ENCODE measurements at regions not wholly inside any gene's neighbourhood (a gene's known extent, or its start where the extent isn't known, plus 50 kb on each side); places are given as distances from the start of the nearest gene placed in this dataset.

DNA sequence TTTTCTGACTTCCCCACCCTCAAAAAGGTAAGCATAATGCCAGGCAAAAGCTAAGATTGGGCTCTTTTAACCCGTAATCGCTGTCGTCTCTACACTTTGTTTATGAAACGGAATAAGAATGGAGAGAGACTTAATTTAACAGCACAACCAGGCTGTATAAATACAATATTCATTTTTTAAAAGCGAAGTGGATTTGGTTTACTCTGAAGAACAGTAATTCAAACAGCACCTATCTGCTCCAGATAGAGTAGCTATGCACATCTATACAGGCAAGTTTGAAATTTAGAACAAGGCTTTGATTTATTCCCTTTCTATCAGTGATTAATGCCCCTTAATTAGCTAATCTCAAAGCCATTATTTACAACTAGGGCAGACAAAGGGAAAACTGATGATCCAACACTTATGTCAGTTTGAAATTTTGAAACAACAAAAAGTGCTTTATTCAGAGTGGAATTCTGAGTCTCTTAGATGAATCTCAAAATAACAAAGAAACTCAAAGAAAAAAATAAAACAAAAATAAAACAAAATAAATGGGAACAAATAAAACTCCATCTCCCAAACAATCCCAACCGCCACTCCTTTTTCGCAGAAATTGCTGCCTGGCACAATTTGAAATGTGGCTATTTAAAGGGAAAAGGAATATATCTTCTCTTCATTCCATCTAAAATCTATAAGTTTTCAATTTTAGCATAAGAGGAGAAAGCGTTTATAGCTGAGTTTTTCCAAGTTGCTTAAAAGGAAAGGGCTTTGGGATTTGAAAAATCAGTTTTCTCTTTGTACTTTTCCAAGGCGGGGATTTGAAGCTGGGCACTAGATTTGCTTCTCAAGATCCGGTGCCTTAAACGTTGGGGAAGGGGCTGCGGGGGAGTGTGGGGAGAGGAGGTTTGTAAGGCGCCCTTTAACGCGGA is 298.6 kb downstream of the PARP8 start:
- DNase-seq, result no peak

- DNase-seq, result no peak
Measured at GRCh38 chr5:50965654-50966375, 299.4 kb downstream of the PARP8 start.

DNA sequence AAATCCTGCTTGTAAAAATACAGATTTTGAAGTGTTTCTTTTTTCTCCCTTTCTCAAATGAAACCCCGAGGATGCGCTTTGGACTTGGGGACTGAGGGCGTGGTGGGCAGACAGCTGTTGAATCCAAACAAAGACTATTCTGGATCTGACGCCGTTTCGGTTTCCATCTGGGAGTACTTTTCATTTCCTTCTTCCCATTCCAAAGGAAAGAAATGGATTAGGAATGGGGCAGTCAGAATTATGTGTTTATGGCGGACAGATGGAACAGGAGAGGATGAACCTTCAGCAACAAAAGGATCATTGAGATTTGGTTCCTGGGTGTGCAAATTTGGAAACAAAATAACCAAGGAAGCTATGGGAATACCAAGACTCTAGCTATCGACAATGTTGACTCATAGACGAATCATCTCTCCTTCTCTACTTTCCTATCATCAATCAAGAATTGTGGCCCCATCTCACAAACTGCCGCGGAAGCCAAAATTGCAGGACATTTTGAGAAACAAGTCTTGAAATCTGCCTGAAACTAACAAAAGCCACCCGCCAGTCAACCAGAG is 300.6 kb downstream of the PARP8 start:
- no peak for DNase-seq

DNA sequence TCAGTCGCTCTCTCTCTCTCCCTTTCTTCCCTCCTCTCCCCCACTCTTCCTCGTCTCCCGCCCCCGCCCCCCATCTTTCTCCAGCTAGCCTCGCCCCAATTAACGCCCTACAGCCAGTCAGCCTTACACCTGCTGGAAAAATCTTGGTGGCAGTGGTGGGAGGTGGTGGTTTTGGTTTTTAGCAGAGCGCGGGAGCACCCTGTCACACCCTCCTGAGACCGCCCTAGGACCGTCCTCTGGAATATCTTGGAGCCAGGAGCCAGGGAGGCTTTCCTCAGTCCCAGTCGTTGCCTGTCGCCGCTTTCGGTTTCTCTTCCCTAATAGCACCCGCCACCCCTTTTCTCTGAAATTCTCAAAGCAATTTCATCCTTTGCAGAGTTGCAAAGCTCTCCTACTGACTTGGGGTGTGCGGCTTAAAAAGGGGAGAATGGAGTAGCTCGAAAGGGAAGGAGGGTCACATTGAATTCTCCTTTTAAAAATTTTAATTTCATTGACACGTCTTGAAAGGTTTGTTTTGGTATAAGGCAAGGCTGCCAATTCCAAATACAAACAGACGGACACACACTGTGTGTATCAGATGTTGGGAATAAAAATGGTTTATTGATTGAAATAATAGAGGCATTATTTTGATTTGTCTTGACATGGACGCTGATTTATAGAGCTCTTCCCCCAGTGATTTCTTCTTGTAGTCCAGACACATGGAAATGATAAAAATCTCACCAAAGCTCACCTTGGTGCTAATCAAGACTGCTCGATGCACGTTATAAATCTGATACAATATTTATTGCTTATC is 301.3 kb downstream of the PARP8 start:
- DNase-seq, result no peak

- DNase-seq, result no peak
Measured at GRCh38 chr5:50968356-50969149, 302.1 kb downstream of the PARP8 start.

DNA sequence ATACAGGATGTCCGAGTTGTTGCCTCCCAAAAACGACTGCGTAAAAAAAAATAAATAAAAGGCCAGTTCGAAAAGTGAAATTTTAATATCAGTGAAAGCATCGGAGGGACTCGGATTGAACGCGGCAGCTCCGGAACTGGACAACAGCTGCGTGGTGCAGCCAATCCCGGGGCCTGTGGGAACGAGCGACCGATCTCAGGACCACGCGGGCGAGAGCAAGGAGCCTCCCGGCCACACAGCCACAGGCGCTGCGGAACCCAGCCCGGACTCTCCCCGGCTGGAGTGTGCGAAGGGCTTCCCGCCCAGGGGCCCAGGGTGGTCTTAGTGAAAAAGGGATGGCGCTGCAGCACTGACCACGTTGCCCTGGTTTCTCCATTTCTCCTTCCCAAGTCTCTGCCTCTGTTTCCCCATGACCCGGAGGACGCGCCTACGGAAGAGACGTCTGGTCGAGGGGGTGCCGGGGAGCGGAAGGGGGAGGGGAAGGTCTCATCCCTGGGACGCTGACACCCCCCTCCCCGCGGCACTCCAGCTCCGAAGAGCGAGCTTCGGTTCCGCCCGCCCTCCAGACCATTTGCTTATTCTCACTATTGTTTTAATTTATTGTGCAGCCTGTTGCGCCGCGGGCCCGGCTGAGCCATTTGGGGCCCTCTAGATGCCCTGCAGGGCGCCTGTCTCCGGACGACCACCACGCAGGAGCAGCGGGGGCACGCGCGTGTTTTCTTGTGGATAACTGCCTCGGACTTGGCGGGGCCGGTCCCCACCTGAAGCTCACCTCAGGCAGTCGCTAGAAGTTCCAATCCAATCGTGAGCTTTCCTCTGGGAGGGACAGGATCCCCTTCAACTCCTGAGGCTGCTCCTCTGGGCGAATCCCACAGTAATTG is 303.0 kb downstream of the PARP8 start:
- no peak for DNase-seq

DNA sequence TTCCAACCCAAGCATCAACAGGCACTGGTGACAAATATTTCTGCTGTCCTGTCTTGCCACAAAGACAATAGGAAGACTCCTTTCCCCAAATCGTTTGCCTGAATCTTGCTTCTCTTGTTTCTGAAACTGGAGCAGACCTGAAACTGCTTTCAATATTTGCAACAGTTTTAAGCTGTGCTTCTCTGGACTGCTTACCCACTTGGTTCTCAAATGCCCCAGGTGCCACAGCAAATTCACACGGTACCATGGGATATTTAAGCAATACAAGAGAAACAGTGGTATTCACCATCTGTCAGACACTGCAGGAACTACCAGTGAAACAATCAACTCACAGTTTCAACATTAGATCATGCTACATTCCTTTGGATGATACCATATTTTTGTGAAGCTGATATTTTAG is 309.4 kb downstream of the PARP8 start:
- DNase-seq, result no peak

DNA sequence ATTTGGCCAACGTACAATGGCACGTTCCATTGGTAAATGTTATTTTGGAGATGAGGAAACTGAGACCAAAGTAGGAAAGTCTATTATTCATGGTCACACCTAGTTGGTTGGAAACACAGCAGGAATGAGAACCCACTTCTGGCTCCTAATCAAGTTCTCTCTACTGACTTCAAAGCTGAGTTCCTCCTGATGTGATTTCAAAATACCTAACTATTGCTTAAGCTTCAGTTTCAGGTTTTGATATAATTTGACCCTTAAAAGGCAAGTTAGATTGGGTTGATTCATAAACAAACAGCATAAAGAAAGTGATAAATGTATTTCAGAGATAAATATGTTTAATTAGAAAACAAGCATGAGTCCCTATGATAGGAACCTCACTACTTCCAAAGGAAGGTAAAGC is 312.5 kb downstream of the PARP8 start:
- no peak for DNase-seq

- DNase-seq, result no peak
Measured at GRCh38 chr5:50984640-50985039, 318.2 kb downstream of the PARP8 start.

DNA sequence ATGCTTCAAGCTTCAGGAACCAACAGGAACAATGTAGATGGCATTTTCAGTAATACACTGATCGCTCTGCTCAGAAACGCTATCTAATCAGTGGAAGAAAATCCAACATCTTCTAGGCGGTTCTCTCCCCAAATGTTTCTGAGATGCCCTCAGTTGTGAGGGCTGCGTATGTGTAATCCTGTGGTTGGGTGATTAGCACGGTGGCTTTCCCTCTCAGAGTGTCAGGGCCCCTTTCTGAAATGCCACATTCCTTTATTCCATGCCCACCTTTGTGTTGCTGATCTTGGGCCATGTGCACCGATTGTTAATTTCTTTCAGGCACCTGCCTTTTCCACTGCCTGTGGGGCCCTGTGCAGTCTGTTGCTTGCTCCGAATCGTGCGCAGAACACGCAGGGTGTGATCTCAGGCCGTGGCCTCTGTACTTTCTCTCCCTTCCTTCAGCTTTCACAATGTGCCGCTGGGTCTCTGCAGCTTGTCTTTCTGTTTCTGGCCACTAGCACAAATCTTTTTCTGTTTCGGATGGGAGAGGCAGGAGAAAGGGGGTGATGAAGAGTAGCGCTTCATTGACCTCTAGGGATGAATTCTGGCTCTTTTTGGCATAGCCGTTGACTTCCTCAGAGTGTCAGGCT is 324.0 kb downstream of the PARP8 start:
- no peak for DNase-seq

DNA sequence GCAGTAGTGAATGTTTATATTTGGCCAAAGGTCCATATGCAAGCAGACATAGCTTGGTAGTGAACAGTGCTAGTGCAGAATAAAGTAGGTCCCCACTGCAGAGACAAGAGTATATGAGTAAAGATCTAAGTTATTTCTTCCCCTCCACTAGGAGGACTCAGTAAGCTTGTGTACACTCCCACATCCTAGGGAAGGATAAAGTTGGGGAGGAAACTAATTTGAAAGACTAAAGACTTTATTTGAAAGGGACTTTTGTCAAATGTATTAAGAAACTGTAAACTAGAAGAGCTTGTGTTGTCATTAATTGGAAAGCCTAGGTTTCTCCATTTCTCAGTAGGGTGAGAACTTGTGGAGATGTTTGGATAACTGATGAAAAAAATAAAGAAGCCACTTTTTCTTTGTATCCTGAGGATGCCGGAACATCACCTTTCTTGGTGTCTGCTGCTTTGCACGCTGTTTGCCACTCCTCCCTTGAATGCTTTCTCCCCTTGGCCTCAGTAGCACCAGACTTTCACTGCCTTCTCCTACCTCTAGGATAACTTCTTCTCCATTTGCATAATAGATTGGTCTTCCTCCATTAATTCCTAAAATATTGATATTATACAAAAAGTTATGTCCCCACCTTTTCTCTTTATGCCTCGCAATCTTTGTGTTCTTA is 329.0 kb downstream of the PARP8 start:
- DNase-seq, result no peak

DNA sequence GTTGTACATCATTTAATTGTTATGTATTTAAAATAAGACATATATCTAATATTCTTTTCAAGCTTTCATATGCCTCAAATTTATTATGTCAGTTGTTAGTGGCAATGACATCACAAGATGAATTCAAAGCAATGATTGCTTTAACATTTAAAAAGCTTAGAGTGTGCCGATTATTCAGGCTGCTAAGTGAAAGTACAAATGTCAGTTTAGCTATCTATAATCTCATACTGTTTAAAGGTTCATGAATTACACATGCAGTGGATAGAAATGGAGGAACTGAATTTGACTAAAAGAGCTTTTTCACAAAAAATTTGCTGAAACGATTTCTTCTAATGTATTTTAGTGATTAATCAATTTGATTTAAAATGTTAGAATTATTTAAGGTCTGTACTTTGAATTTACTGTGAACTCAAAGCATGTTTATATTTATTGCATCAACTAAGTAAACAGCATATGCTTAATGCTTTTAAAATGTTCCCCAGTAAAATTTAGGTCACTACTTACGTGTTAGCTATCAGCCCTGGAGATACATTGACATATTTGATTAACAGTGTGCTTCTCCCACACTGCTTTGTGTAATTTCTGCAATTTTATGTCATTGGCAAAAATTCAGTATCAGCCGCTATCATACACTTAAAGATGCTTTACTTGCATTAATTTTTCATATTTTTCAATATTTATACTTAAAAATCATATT is 334.9 kb downstream of the PARP8 start:
- no peak for DNase-seq

- DNase-seq, result no peak
Measured at GRCh38 chr5:51002368-51002767, 335.9 kb downstream of the PARP8 start.

DNA sequence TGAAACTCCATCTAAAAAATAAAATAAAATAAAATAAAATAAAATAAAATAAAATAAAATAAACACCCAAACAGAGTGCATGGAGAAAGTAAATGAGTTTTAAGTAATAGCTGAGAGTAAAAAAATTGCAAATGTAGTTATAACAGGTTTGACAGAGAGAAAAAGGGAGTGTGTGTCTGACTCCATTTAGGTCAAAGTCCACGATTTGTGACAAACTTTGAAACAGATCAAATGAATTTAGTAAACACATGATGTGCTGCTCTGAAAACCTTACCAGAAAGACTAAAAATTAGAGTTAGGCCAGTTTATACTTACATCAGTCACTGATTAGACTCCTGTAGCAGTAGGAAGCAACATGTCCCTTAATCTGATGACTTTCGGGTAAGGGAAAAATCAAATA is 346.6 kb downstream of the PARP8 start:
- DNase-seq, result no peak

DNA sequence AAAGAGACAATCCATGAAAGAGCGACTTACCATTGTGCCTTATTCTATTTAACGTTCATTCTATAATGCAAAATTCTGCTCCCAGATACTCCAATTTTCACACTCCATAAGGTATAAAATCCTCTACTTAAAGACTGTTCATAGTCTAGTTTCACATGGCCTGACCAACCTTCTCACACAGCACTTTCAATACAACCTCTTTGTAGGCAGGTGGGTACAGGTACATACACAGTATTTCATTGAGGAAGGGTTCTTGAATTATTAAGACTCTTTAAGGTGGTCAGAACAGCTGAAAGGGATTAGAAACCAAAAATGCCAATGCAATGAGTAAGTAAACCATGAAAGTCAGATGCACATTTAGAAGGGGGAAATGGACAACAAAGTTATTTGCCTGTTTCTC is 352.0 kb downstream of the PARP8 start:
- no peak for DNase-seq

DNA sequence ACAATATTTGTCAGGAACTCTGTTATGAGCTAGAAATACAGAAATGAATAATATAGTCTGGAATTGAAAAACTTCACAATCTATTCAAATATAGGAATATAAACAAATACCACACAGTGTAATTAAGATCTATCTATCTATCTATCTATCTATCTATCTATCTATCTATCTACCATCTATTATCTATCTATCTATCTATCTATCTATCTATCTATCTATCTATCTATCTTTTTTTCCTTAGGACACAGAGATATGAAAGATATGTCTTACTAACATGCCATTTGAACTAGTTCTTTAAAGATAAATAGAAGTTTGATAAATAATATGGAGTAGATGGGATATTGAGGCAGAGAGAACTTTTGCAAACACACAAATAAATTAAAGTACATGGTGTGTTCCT is 357.8 kb downstream of the PARP8 start:
- DNase-seq, result no peak

DNA sequence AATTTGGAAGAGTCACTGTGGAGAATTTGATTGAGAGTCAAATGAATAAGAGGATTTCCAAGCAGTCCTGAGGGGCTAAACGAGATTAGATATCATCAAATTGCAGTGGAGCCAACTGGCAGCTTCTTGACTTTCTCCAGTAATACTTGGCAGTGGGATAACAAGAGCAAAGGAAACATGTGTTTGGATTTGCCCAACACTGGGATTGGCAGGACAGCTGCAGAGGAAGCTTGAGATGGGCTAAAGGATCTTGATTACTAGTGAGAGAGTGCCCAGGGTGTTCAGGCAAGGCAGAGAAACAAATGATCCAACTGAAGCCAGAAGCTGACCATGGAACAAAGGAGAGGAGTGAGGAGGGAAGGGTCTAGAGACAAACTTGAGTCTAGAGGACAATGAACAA is 356.0 kb upstream of the ISL1 start:
- no peak for DNase-seq

- no peak for DNase-seq
Measured at GRCh38 chr5:51028394-51028793, 354.9 kb upstream of the ISL1 start.

GRCh38 chr5:51033215-51033614 is 350.0 kb upstream of the ISL1 start:
- no peak for DNase-seq
